Kidney epithelial cell (primary cell): ENCODE measurements at regions not wholly inside any gene's neighbourhood (a gene's known extent, or its start where the extent isn't known, plus 50 kb on each side); places are given as distances from the start of the nearest gene placed in this dataset.

Source experiments
- DNase-seq: peaks from one replicate; pipeline ENCODE4 v3.0.0-alpha.2; 2010; ENCODE audit warnings: low read depth
- H3K27me3 ChIP-seq: 2 replicates; pipeline ENCODE4 v1.6.0; 2011; ENCODE audit warnings: low read length; ENCODE audit not compliant: control insufficient read depth, insufficient read depth
- H3K36me3 ChIP-seq: 2 replicates; pipeline ENCODE4 v1.5.1; 2011; ENCODE audit warnings: low read length; ENCODE audit not compliant: control insufficient read depth, insufficient read depth
- H3K4me3 ChIP-seq: 2 replicates; pipeline ENCODE4 v1.5.1; 2011; ENCODE audit warnings: low read depth, mild to moderate bottlenecking, control low read depth, low read length
- CTCF ChIP-seq: IDR thresholded peaks from 2 replicates; pipeline ENCODE4 v1.5.1; 2011; ENCODE audit warnings: mild to moderate bottlenecking, moderate library complexity, low read length, control low read depth, inconsistent platforms; ENCODE audit not compliant: insufficient read depth, poor library complexity, severe bottlenecking

GRCh38 chr10:117792214-117792613, 249.7 kb downstream of the EMX2 start:
- Histone ChIP-seq H3K36me3 (no peaks in the 10 kb centered on the region), H3K4me3 (no peak overlapping the region), H3K27me3 (no peaks in the 10 kb centered on the region)
- no peak for TF ChIP-seq CTCF
- no peak for DNase-seq

- Histone ChIP-seq H3K36me3 (no peaks in the 10 kb centered on the region), H3K4me3 (no peak overlapping the region), H3K27me3 (no peaks in the 10 kb centered on the region)
- no peak for TF ChIP-seq CTCF
- no peak for DNase-seq
Measured at GRCh38 chr10:117796130-117796745, 250.5 kb downstream of the RAB11FIP2 start.

- TF ChIP-seq CTCF, result no peak
- DNase-seq, result no peak
- H3K4me3 ChIP-seq, result no peak overlapping the region
- H3K27me3 ChIP-seq, result no peaks in the 10 kb centered on the region
- H3K36me3 ChIP-seq, result no peaks in the 10 kb centered on the region
Measured at GRCh38 chr10:117797296-117797695, 249.4 kb downstream of the RAB11FIP2 start.

GRCh38 chr10:117801691-117802090, 245.1 kb downstream of the RAB11FIP2 start:
- no peak for TF ChIP-seq CTCF
- Histone ChIP-seq H3K27me3 (no peaks in the 10 kb centered on the region), H3K36me3 (no peaks in the 10 kb centered on the region), H3K4me3 (no peak overlapping the region)
- no peak for DNase-seq

GRCh38 chr10:117804470-117805011, 242.2 kb downstream of the RAB11FIP2 start:
- DNase-seq, result peak; percentile 61
- Histone ChIP-seq H3K36me3 (no peaks in the 10 kb centered on the region), H3K4me3 (no peak overlapping the region), H3K27me3 (no peaks in the 10 kb centered on the region)
- no peak for TF ChIP-seq CTCF

- no peak for DNase-seq
- Histone ChIP-seq H3K27me3 (no peaks in the 10 kb centered on the region), H3K36me3 (no peaks in the 10 kb centered on the region), H3K4me3 (no peak overlapping the region)
- no peak for TF ChIP-seq CTCF
Measured at GRCh38 chr10:117805139-117805538, 241.6 kb downstream of the RAB11FIP2 start.
